ENCODE measurements at regions not wholly inside any gene's neighbourhood (a gene's known extent, or its start where the extent isn't known, plus 50 kb on each side); places are given as distances from the start of the nearest gene placed in this dataset.

DNA sequence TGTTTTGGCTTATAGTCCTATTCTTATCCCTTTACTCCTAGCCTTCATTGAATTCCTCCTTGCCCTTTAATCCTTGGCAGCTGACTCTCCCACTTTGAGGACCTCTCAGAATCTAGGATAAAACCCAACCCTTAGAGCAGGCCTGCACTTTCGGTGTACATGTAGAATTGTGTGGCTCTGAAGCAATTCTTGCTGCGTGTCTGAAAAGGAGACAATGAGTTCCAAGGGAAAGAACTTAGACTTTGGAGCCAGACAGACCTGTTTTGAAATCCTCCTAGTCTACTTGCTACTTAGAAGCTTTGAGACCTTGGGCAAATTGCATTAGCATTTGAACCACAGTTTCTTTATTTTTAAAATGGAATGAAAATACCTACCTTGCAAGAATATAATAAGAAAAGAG lies 175.2 kb downstream of the BEND2 start:
- no peak overlapping the region for H3K9ac ChIP-seq (ENCODE audit: low read length)
- ATAC-seq, result no peak
- no peaks in the 10 kb centered on the region for H3F3A ChIP-seq (ENCODE audit: low read length, unreplicated experiment)
- H3K79me2 ChIP-seq (ENCODE audit: low read length), result no peaks in the 10 kb centered on the region
- no peaks in the 10 kb centered on the region for H3K36me3 ChIP-seq (ENCODE audit: low read depth, low read length)
- H3K9me3 ChIP-seq (ENCODE audit: low read length), result no peaks in the 10 kb centered on the region
- no peak for TF ChIP-seq EZH2phosphoT487 (IDR thresholded peaks at IDR 0.05; ENCODE audit: borderline replicate concordance, low read length)
- TF ChIP-seq EZH2 (IDR thresholded peaks at IDR 0.05; ENCODE audit: low read length, unreplicated experiment), result no peak
- no peak for TF ChIP-seq CTCF (conservative IDR thresholded peaks at IDR 0.05; ENCODE audit: low read depth, low read length)
- H3K4me2 ChIP-seq (ENCODE audit: low read length), result no peak overlapping the region
- H3K4me3 ChIP-seq (ENCODE audit: low read length), result no peak overlapping the region
- no peaks in the 10 kb centered on the region for H3K27me3 ChIP-seq (ENCODE audit: low read length)
- H4K20me1 ChIP-seq (ENCODE audit: low read length), result no peaks in the 10 kb centered on the region
- CTCF ChIA-PET, result no interaction called here
- BruUV-seq (replicated peaks), result no TSS peak
- no peak for DNase-seq
- peaks cover 12% of the 10 kb centered on the region; the same call in 1 of the 2 replicates for H3K4me1 ChIP-seq (ENCODE audit: insufficient read depth, low read length)
- intact Hi-C loops (cut with micrococcal nuclease), result no loop called here
- POLR2A ChIA-PET (ENCODE audit: unreplicated experiment), result no interaction called here
- no peak overlapping the region for H2AFZ ChIP-seq (ENCODE audit: low read length)
- no peaks in the 10 kb centered on the region for H3K9me2 ChIP-seq (replicated peaks; ENCODE audit: low read length)
- H3K27ac ChIP-seq (ENCODE audit: low read length), result no peak overlapping the region

GRCh38 chrX:18042776-18043175 lies 177.9 kb downstream of the BEND2 start:
- no peaks in the 10 kb centered on the region for H3K9me3 ChIP-seq (ENCODE audit: low read length)
- peaks cover 5% of the 10 kb centered on the region; the same call in 1 of the 2 replicates for H3K27me3 ChIP-seq (ENCODE audit: low read length)
- no peaks in the 10 kb centered on the region for H3F3A ChIP-seq (ENCODE audit: low read length, unreplicated experiment)
- intact Hi-C loops (cut with micrococcal nuclease), result no loop called here
- POLR2A ChIA-PET (ENCODE audit: unreplicated experiment), result no interaction called here
- H3K9me2 ChIP-seq (replicated peaks; ENCODE audit: low read length), result no peaks in the 10 kb centered on the region
- H3K27ac ChIP-seq (ENCODE audit: low read length), result no peak overlapping the region
- no peaks in the 10 kb centered on the region for H3K79me2 ChIP-seq (ENCODE audit: low read length)
- H4K20me1 ChIP-seq (ENCODE audit: low read length), result no peaks in the 10 kb centered on the region
- no peak for TF ChIP-seq CTCF (conservative IDR thresholded peaks at IDR 0.05; ENCODE audit: low read depth, low read length)
- TF ChIP-seq EZH2phosphoT487 (IDR thresholded peaks at IDR 0.05; ENCODE audit: borderline replicate concordance, low read length), result no peak
- no peak for TF ChIP-seq EZH2 (IDR thresholded peaks at IDR 0.05; ENCODE audit: low read length, unreplicated experiment)
- H3K4me3 ChIP-seq (ENCODE audit: low read length), result no peak overlapping the region
- CTCF ChIA-PET, result no interaction called here
- H3K4me1 ChIP-seq (ENCODE audit: insufficient read depth, low read length), result peaks cover 8% of the 10 kb centered on the region; the same call in 1 of the 2 replicates
- H3K4me2 ChIP-seq (ENCODE audit: low read length), result no peak overlapping the region
- no peak for ATAC-seq
- no peak for DNase-seq
- no peak overlapping the region for H3K9ac ChIP-seq (ENCODE audit: low read length)
- BruUV-seq (replicated peaks), result no TSS peak
- no peak overlapping the region for H2AFZ ChIP-seq (ENCODE audit: low read length)
- no peaks in the 10 kb centered on the region for H3K36me3 ChIP-seq (ENCODE audit: low read depth, low read length)

DNA sequence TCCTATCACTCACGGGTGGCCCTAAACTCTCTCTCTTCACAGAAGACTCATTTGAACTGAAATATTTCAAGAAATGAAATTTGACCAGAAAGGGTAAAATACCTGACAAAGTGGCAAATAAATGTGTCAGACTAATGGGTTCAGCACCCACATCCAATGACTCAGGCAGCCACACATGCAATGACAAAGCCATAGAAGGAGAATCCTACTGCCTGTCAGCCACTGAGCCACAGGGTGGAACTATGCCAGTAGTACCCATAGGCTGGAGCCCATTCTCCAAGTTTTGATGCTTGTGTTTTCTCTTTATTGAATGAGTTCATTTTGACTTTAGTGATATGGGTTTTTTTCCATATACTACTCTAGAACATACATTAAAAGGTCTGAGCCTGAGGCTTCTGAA lies 179.0 kb downstream of the BEND2 start:
- ChIA-PET POLR2A (ENCODE audit: unreplicated experiment) (interaction anchor here (0.6 kb wide), 1 partner anchor 74 kb away, joined by 5 read pairs; no protein-coding TSS in a partner anchor), CTCF (no interaction called here)
- no peak for ATAC-seq
- BruUV-seq (replicated peaks), result no TSS peak
- Histone ChIP-seq H3K4me2 (ENCODE audit: low read length) (no peak overlapping the region), H3K9me3 (ENCODE audit: low read length) (no peaks in the 10 kb centered on the region), H3F3A (ENCODE audit: low read length, unreplicated experiment) (no peaks in the 10 kb centered on the region), H3K27me3 (ENCODE audit: low read length) (peaks cover 13% of the 10 kb centered on the region; the same call in 1 of the 2 replicates), H2AFZ (ENCODE audit: low read length) (no peak overlapping the region), H3K9ac (ENCODE audit: low read length) (no peak overlapping the region), H3K79me2 (ENCODE audit: low read length) (no peaks in the 10 kb centered on the region), H3K4me1 (ENCODE audit: insufficient read depth, low read length) (no peaks in the 10 kb centered on the region), H4K20me1 (ENCODE audit: low read length) (no peaks in the 10 kb centered on the region), H3K9me2 (replicated peaks; ENCODE audit: low read length) (no peaks in the 10 kb centered on the region), H3K4me3 (ENCODE audit: low read length) (no peak overlapping the region), H3K36me3 (ENCODE audit: low read depth, low read length) (no peaks in the 10 kb centered on the region), H3K27ac (ENCODE audit: low read length) (no peak overlapping the region)
- DNase-seq, result peak; percentile 30
- TF ChIP-seq CTCF (conservative IDR thresholded peaks at IDR 0.05; ENCODE audit: low read depth, low read length), result no peak
- no peak for TF ChIP-seq EZH2phosphoT487 (IDR thresholded peaks at IDR 0.05; ENCODE audit: borderline replicate concordance, low read length)
- no peak for TF ChIP-seq EZH2 (IDR thresholded peaks at IDR 0.05; ENCODE audit: low read length, unreplicated experiment)
- intact Hi-C loops (cut with micrococcal nuclease), result no loop called here

Measured in PC-3 (cell line).